ENCODE measurements at regions not wholly inside any gene's neighbourhood (a gene's known extent, or its start where the extent isn't known, plus 50 kb on each side); places are given as distances from the start of the nearest gene placed in this dataset.
"Not testable (repeated sequence)": the region's sequence is repeated elsewhere in the genome, so short reads cannot be mapped to it uniquely, and the experiment has no call there.

DNA sequence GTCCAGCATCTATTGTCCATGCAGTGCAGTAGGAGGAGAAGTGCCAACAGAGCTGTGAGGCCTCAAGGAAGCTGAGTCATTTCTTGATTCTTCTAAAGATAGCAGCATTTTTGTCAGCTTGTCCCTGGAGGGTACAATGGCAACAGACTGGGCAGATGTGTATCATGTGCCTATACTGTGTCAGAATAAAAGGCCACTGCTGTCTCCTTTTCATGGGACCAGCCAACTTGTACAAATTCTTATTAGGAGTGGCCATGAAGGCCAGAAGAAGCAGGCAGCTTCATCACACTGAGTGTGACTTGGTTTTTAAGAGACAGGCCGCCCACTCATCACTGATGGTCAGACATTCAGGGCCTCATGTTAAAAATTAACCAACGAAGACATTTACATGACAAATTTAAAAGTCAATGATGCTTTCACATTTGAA, 185.0 kb upstream of the FAM241A start:
- H3K27me3 ChIP-seq (ENCODE audit: control insufficient read depth, insufficient read depth, low read length), result no peaks in the 10 kb centered on the region
- no peak overlapping the region for H3K9ac ChIP-seq (ENCODE audit: low read length in 3 of 3)
- TF ChIP-seq, protein P1, sequence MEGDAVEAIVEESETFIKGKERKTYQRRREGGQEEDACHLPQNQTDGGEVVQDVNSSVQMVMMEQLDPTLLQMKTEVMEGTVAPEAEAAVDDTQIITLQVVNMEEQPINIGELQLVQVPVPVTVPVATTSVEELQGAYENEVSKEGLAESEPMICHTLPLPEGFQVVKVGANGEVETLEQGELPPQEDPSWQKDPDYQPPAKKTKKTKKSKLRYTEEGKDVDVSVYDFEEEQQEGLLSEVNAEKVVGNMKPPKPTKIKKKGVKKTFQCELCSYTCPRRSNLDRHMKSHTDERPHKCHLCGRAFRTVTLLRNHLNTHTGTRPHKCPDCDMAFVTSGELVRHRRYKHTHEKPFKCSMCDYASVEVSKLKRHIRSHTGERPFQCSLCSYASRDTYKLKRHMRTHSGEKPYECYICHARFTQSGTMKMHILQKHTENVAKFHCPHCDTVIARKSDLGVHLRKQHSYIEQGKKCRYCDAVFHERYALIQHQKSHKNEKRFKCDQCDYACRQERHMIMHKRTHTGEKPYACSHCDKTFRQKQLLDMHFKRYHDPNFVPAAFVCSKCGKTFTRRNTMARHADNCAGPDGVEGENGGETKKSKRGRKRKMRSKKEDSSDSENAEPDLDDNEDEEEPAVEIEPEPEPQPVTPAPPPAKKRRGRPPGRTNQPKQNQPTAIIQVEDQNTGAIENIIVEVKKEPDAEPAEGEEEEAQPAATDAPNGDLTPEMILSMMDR (IDR thresholded peaks at IDR 0.05; ENCODE audit: borderline replicate concordance, extremely low read depth, insufficient read depth), result no peak
- H3K4me1 ChIP-seq (ENCODE audit: control insufficient read depth in 2 of 3, insufficient read depth in 2 of 3, low read depth in 1 of 3, low read length in 3 of 3), result no peaks in the 10 kb centered on the region
- intact Hi-C loops (cut with DNase I), result no loop called here
- no peaks in the 10 kb centered on the region for H3K9me3 ChIP-seq (ENCODE audit: control insufficient read depth in 2 of 3, insufficient read depth in 1 of 3, low read length in 3 of 3)
- no peak overlapping the region for H3K4me3 ChIP-seq (ENCODE audit: low read length in 3 of 3)
- FAIRE-seq (no peak), DNase-seq (no peak)
- no peak overlapping the region for H3K27ac ChIP-seq (ENCODE audit: low read depth in 2 of 2, low read length in 2 of 2)
- no peaks in the 10 kb centered on the region for H3K36me3 ChIP-seq (ENCODE audit: control insufficient read depth in 2 of 3, insufficient read depth in 3 of 3, low read length in 3 of 3)

DNA sequence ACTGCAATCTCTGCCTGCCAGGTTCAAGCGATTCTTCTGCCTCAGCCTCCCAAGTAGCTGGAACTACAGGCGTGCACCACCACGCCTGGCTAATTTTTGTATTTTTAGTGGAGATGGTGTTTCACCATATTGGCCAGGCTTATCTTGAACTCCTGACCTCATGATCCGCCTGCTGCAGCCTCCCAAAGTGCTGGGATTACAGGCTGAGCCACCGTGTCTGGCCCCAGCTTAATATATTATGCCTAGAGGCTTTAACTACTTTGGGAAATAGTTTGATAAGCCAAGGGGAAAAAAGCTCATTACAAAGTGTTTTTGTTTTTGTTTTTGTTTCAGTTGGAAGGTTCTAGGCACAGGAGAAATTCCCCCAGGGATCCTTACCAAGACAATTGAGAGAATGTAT, 184.2 kb upstream of the FAM241A start:
- H3K9me3 ChIP-seq (ENCODE audit: control insufficient read depth in 2 of 3, insufficient read depth in 1 of 3, low read length in 3 of 3); H3K36me3 ChIP-seq (ENCODE audit: control insufficient read depth in 2 of 3, insufficient read depth in 3 of 3, low read length in 3 of 3); H3K27ac ChIP-seq (ENCODE audit: low read depth in 2 of 2, low read length in 2 of 2); DNase-seq; intact Hi-C loops (cut with DNase I); H3K4me1 ChIP-seq (ENCODE audit: control insufficient read depth in 2 of 3, insufficient read depth in 2 of 3, low read depth in 1 of 3, low read length in 3 of 3); H3K9ac ChIP-seq (ENCODE audit: low read length in 3 of 3); H3K27me3 ChIP-seq (ENCODE audit: control insufficient read depth, insufficient read depth, low read length); FAIRE-seq; H3K4me3 ChIP-seq (ENCODE audit: low read length in 3 of 3): not testable (repeated sequence)

DNA sequence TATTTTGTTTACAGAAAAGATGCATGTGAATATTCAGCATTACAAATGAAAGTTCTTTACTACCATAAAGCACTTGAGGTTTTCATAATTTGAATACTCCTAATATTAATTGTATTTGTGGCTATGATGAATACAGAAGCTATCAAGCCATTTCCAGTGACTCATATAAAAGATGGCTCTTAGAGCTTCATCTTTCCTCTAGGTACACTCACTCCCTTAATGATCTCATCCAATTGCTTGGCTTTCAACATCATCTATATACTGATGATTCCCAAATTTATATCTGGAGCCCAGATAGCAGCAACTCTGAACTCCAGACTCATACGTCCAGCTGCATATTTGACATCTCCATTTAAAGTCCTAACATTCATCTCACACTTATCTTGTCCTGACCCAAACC, 183.4 kb upstream of the FAM241A start:
- H3K27me3 ChIP-seq (ENCODE audit: control insufficient read depth, insufficient read depth, low read length), result no peaks in the 10 kb centered on the region
- TF ChIP-seq, protein P1 (IDR thresholded peaks at IDR 0.05; ENCODE audit: borderline replicate concordance, extremely low read depth, insufficient read depth), result no peak
- no peak for FAIRE-seq
- no peaks in the 10 kb centered on the region for H3K9me3 ChIP-seq (ENCODE audit: control insufficient read depth in 2 of 3, insufficient read depth in 1 of 3, low read length in 3 of 3)
- no peak overlapping the region for H3K27ac ChIP-seq (ENCODE audit: low read depth in 2 of 2, low read length in 2 of 2)
- no peaks in the 10 kb centered on the region for H3K36me3 ChIP-seq (ENCODE audit: control insufficient read depth in 2 of 3, insufficient read depth in 3 of 3, low read length in 3 of 3)
- intact Hi-C loops (cut with DNase I), result no loop called here
- H3K4me1 ChIP-seq (ENCODE audit: control insufficient read depth in 2 of 3, insufficient read depth in 2 of 3, low read depth in 1 of 3, low read length in 3 of 3), result no peaks in the 10 kb centered on the region
- no peak overlapping the region for H3K9ac ChIP-seq (ENCODE audit: low read length in 3 of 3)
- no peak for DNase-seq
- no peak overlapping the region for H3K4me3 ChIP-seq (ENCODE audit: low read length in 3 of 3)

DNA sequence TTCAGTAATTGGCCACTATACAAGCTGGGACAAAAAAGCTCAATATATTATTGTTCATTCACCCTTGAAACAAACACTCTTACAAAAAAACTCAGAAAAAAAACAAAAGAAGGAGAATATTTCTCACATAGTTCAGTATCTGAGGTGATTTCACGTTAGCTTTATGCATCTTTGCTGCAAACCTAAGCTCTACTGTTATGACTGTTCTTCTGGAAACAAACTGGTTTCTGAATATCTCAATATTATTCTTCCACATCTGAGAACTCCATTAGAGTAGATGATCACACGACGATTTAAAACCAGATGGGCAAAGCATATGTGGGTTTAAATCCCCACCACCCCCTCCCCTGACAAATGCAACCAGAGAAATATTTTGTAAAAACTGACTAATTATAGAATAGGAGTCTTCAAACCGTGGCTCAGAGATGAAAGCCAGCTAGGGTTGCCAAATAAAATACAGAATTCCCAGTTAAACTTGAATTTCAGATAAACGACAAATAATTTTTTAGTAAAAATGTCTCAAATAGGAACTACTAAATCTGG, 182.0 kb upstream of the FAM241A start:
- FAIRE-seq (no peak), DNase-seq (no peak)
- intact Hi-C loops (cut with DNase I), result no loop called here
- H3K27ac ChIP-seq (ENCODE audit: low read depth in 2 of 2, low read length in 2 of 2), result no peak overlapping the region
- TF ChIP-seq, protein P1 (IDR thresholded peaks at IDR 0.05; ENCODE audit: borderline replicate concordance, extremely low read depth, insufficient read depth), result no peak
- H3K9me3 ChIP-seq (ENCODE audit: control insufficient read depth in 2 of 3, insufficient read depth in 1 of 3, low read length in 3 of 3), result peaks cover 0 to 4% (median 2%) of the 10 kb centered on the region in 3 donors
- H3K4me3 ChIP-seq (ENCODE audit: low read length in 3 of 3), result no peak overlapping the region
- no peaks in the 10 kb centered on the region for H3K36me3 ChIP-seq (ENCODE audit: control insufficient read depth in 2 of 3, insufficient read depth in 3 of 3, low read length in 3 of 3)
- no peaks in the 10 kb centered on the region for H3K4me1 ChIP-seq (ENCODE audit: control insufficient read depth in 2 of 3, insufficient read depth in 2 of 3, low read depth in 1 of 3, low read length in 3 of 3)
- H3K9ac ChIP-seq (ENCODE audit: low read length in 3 of 3), result no peak overlapping the region
- H3K27me3 ChIP-seq (ENCODE audit: control insufficient read depth, insufficient read depth, low read length), result no peaks in the 10 kb centered on the region
